GM04503 (cell line): ENCODE measurements at regions not wholly inside any gene's neighbourhood (a gene's known extent, or its start where the extent isn't known, plus 50 kb on each side); places are given as distances from the start of the nearest gene placed in this dataset.

Experiments
- DNase-seq: peaks from one replicate; pipeline ENCODE4 v3.0.0-alpha.2; 2012; ENCODE audit warnings: low read depth

- no peak for DNase-seq
These were observed 251.2 kb upstream of the SPRY2 start for GRCh38 chr13:80591976-80592740.

GRCh38 chr13:80590551-80590950 lies 249.6 kb upstream of the SPRY2 start:
- DNase-seq, result no peak

DNA sequence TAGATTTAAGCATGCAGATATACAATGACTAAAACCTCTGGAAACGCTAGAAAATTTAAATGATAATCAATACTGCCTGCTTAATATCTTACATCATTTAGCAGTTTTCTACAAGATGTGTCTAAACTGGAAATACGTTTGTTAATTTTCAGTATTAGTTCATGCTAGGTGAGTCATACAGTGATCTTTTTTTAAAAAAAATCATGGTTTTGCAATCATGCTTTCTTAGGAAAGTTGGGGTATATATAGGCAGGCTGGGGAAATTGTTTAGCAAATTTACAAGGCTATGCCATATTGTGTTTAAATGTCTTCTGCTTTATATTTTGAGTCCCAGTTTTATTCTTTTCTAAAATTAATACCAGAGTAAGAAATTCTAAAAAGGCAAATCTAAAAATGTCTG lies 245.4 kb upstream of the SPRY2 start:
- no peak for DNase-seq

- no peak for DNase-seq
These were observed 244.6 kb upstream of the SPRY2 start for GRCh38 chr13:80585531-80585930.

- DNase-seq, result no peak
These were observed 243.9 kb upstream of the SPRY2 start for GRCh38 chr13:80584785-80585184.

DNA sequence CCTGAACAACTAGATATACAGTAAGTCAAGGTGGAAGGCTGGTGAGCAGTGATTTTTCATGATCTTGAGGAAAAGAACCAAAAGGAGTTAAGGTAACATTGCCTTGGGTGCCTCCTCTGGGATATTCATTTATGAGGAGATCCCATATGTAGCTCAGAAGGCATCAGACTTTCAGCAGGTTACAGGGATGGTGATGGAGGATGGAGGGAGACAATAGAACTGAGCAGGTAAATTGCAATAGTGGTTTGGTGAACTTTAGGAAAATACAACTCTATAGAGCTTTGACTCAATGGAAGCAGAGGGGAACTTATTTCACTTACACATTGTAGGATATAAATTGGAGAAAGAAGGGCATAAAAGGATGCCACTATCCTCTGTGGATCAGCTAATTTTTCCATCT lies 243.4 kb upstream of the SPRY2 start:
- DNase-seq, result no peak

DNA sequence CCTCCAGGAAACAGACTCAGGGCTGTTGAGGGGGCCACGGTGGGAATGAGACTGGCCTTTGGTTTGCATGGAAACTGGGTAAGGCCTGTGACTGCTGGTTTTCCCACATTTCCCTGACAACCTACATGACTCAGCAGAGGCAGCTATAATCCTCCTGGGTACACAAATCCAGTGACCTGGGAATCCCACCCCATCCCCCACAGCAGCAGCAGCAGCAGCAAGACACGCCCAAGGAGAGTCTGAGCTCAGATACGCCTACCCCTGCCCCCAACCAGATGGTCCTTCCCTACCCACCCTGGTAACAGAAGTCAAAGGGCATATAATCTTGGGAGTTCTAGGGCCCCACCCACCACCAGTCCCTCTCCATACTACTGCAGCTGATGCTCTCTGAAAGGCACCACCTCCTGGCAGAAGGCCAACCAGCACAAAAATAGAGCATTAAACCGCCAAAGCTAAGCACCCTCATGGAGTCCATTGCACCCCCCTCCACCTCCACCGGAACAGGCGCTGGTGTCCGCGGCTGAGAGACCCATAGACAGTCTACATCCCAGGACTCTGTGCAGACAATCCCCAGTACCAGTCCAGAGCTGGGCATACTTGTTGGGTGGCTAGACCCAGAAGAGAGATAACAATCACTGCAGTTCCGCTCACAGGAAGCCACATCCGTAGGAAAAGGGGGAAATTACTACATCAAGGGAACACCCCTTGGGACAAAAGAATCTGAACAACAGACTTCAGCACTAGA lies 237.2 kb upstream of the SPRY2 start:
- DNase-seq, result no peak

DNA sequence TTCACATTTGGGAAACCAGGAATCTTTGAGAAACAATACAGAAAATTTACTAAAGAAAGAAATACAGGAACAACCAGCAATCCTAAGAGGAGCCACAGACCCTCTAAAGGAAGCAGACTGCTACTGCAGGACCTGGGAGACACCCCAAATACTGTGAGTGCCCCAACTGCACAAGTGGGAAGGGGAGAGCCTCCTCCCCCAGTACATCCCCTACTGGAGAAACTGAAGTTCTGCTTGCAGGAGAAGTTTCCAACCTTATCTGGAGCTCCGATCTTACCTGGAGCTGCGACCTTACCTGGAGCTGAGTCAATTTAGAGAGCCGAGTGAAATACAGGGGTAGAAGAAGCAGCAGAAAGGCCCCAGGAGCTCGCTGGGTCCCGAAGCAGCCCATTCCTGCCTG lies 236.4 kb upstream of the SPRY2 start:
- no peak for DNase-seq

DNA sequence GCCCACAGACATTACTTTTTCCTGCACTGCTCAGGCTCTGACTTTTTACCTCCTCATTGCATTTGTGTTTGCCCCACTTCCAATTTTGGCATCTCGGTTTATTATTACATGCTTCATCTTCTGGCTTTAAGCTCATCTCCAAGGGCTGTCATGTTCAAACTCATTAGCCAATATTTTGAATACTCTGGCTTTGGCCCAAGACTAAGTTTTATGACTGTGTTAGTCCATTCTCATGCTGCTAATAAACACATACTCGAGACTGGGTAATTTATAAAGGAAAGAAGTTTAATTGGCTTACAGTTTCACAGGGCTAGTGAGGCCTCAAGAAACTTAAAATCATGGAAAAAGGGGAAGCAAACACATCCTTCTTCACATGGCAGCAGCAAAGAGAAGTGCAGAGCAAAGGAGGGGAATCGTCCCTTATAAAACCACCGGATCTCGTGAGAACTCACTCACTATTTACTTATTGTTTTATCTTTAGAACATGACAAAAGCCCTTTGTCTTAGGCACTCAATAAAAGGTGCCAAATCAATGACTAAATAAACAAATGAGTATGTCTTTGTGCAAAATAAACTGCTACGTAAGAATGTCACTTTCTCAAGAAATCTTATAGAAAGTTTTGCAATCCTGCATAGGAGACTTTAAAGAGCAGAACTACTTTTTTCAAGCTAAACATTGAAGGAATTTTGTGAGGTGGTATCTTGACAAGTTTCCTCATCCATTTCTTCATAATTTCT lies 233.4 kb upstream of the SPRY2 start:
- no peak for DNase-seq

- no peak for DNase-seq
These were observed 232.0 kb upstream of the SPRY2 start for GRCh38 chr13:80572923-80573316.

GRCh38 chr13:80572308-80572922 lies 231.5 kb upstream of the SPRY2 start:
- DNase-seq, result no peak

- DNase-seq, result no peak
These were observed 230.7 kb upstream of the SPRY2 start for GRCh38 chr13:80571346-80572307.

DNA sequence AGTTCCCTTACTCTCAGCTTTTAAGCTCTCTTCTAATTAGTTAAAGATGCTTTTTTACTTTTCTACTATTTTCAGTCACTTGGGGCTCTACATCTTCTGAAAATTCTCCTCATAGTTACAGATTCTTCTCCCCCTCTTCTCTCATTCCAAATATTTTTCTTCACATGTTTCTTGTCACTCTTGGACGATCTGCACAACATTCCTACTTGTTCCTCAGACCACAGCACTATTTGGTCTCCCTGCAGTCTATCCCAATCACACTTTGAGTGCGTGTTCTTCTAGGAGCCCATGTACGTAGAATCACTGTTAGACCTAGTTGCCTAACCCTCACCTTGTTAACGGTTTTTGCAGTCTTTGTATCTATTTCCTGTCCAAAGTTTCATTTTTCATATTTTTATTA lies 222.5 kb upstream of the SPRY2 start:
- no peak for DNase-seq

- DNase-seq, result no peak
These were observed 221.7 kb upstream of the SPRY2 start for GRCh38 chr13:80562433-80563156.

DNA sequence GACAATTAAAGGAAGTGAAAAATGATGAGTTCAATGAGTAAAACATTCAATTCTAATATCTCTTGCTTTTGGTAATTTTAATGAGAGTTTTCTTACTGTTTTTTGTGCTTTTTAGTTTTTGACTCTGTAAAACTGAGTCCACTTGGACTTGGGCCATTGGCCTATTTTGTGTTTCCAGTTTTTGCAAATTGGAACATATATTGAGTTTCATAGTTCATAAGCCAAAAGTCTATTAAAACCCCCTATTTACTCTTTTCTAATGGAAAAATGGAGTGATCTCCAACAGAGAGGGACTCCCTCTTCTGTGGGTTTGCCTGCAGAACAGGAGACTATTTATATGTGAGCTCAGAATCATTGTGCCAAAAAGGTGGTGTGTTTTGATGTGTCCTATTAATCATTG lies 219.7 kb upstream of the SPRY2 start:
- no peak for DNase-seq

DNA sequence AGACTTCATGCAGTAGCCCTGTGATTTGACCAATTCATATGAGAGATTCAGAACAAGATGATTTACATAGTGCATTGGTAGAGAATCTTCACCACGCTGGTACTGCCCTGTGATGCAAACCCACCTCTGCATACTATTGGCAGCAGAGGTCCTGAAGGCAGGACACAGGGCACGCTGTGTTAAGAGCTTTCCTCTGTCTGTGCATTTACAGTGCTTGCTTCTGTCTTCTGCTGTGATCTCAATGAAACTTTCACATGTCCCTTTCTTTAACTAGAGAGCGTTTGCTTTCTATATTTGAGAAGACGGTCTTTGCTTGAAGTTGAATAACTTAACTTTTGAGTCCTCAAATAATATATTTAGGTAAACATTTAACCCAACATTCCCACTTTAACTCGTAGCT lies 219.0 kb upstream of the SPRY2 start:
- DNase-seq, result no peak

GRCh38 chr13:80558074-80558473 lies 217.1 kb upstream of the SPRY2 start:
- DNase-seq, result no peak

GRCh38 chr13:80555796-80556678 lies 215.1 kb upstream of the SPRY2 start:
- DNase-seq, result no peak

GRCh38 chr13:80552851-80553440 lies 212.0 kb upstream of the SPRY2 start:
- DNase-seq, result no peak
